Panc1 (cell line): ENCODE measurements at regions not wholly inside any gene's neighbourhood (a gene's known extent, or its start where the extent isn't known, plus 50 kb on each side); places are given as distances from the start of the nearest gene placed in this dataset.

Experiments
- ATAC-seq: fragments of 200-7000 bp; cut with Tn5 transposase; 2 replicates; pipeline ENCODE4 v1.9.1; 2020; ENCODE audit warnings: mild to moderate bottlenecking, moderate library complexity
- BruUV-seq: library from RNA; stranded (reverse); fragments of 400-500 nt; replicated peaks from 2 replicates; lab custom pipeline; 2021; lab: Mats Ljungman, UMichigan
- CTCF ChIA-PET: fragments of 300-600 bp; sonication (Branson Sonifier 250); formaldehyde crosslinking; loops from one replicate; lab custom pipeline; 2022; ENCODE audit warnings: antibody characterized with exemption; lab: Charles Lee
- POLR2A ChIA-PET: fragments of 300-600 bp; sonication (Branson Sonifier 250); formaldehyde crosslinking; loops from one replicate; lab custom pipeline; 2022; ENCODE audit warnings: antibody characterized with exemption; lab: Charles Lee
- DNase-seq: peaks from one replicate; pipeline ENCODE4 v3.0.0-alpha.2; 2010; ENCODE audit warnings: low read depth, low spot score
- H3K27ac ChIP-seq: 2 replicates; pipeline ENCODE4 v1.5.1; 2011; ENCODE audit warnings: mild to moderate bottlenecking, low read length, inconsistent platforms
- H3K27me3 ChIP-seq: fragments of 200-500 bp; sonication (Bioruptor generic); 2 replicates; pipeline ENCODE4 v1.6.0; 2014; ENCODE audit warnings: low read length, inconsistent platforms; ENCODE audit not compliant: control insufficient read depth, insufficient read depth
- H3K36me3 ChIP-seq: fragments of 200-500 bp; sonication (Bioruptor generic); 2 replicates; pipeline ENCODE4 v1.5.1; 2014; ENCODE audit warnings: inconsistent platforms, mild to moderate bottlenecking, low read length, moderate library complexity; ENCODE audit not compliant: control insufficient read depth, insufficient read depth
- H3K4me1 ChIP-seq: 2 replicates; pipeline ENCODE4 v1.5.1; 2011; ENCODE audit warnings: inconsistent platforms, mild to moderate bottlenecking, low read length, moderate library complexity; ENCODE audit not compliant: control insufficient read depth, insufficient read depth
- H3K4me3 ChIP-seq, 2 experiments: 2 replicates each; pipeline ENCODE4 v1.5.1; 2011 to 2012; ENCODE audit warnings: low read depth in 2 of 2, low read length in 2 of 2, mild to moderate bottlenecking in 2 of 2, inconsistent platforms in 1 of 2, moderate library complexity in 1 of 2
- H3K9me3 ChIP-seq: fragments of 200-500 bp; sonication (Bioruptor generic); 2 replicates; pipeline ENCODE4 v1.5.1; 2014; ENCODE audit warnings: low read depth, mild to moderate bottlenecking, inconsistent platforms, low read length, moderate library complexity; ENCODE audit not compliant: control insufficient read depth, insufficient read depth
- CTCF ChIP-seq: fragments of 450-650 bp; IDR thresholded peaks from 2 replicates; pipeline ENCODE4 v1.5.1; 2017; ENCODE audit warnings: mild to moderate bottlenecking
- POLR2AphosphoS5 ChIP-seq: IDR thresholded peaks from 2 replicates; pipeline ENCODE4 v1.6.1; 2012; ENCODE audit warnings: mild to moderate bottlenecking, low read depth, low read length, moderate library complexity
- SIN3A ChIP-seq: IDR thresholded peaks from 2 replicates; pipeline ENCODE4 v1.6.1; 2012; ENCODE audit warnings: low read depth, mild to moderate bottlenecking, low read length, moderate library complexity, borderline replicate concordance; ENCODE audit not compliant: insufficient read depth
- TCF7L2 ChIP-seq: IDR thresholded peaks from 2 replicates; pipeline ENCODE4 v1.6.1; 2011; ENCODE audit warnings: mild to moderate bottlenecking, low read depth, low read length, inconsistent platforms
- in situ Hi-C: cut with HindIII; loops from 2 replicates; pipeline ENCODE4 v1.10.0; 2016; ENCODE audit warnings: low sequenced_read_pairs, low pct_unique_long_range_greater_than_20kb
- intact Hi-C: fragments of 100-400 bp; cut with micrococcal nuclease; formaldehyde crosslinking; loops from one replicate; pipeline ENCODE4 v1.10.0; 2022; ENCODE audit not compliant: unreplicated experiment
- TF ChIP-seq, protein P1 (sequence below), 2 experiments: IDR thresholded peaks; 2 replicates each; pipeline ENCODE4 v1.6.1; 2011 to 2012; ENCODE audit warnings: low read depth in 2 of 2, control low read depth in 1 of 2, low read length in 1 of 2, mild to moderate bottlenecking in 1 of 2, moderate library complexity in 1 of 2; ENCODE audit not compliant: insufficient read depth in 1 of 2

- in situ Hi-C loops: no loop called here
- TF ChIP-seq, protein P1, sequence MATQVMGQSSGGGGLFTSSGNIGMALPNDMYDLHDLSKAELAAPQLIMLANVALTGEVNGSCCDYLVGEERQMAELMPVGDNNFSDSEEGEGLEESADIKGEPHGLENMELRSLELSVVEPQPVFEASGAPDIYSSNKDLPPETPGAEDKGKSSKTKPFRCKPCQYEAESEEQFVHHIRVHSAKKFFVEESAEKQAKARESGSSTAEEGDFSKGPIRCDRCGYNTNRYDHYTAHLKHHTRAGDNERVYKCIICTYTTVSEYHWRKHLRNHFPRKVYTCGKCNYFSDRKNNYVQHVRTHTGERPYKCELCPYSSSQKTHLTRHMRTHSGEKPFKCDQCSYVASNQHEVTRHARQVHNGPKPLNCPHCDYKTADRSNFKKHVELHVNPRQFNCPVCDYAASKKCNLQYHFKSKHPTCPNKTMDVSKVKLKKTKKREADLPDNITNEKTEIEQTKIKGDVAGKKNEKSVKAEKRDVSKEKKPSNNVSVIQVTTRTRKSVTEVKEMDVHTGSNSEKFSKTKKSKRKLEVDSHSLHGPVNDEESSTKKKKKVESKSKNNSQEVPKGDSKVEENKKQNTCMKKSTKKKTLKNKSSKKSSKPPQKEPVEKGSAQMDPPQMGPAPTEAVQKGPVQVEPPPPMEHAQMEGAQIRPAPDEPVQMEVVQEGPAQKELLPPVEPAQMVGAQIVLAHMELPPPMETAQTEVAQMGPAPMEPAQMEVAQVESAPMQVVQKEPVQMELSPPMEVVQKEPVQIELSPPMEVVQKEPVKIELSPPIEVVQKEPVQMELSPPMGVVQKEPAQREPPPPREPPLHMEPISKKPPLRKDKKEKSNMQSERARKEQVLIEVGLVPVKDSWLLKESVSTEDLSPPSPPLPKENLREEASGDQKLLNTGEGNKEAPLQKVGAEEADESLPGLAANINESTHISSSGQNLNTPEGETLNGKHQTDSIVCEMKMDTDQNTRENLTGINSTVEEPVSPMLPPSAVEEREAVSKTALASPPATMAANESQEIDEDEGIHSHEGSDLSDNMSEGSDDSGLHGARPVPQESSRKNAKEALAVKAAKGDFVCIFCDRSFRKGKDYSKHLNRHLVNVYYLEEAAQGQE (IDR thresholded peaks at IDR 0.05; ENCODE audit: insufficient read depth in 1 of 2, low read depth in 2 of 2, low read length in 1 of 2): no peak
- TF ChIP-seq POLR2AphosphoS5 (no peak), TCF7L2 (no peak)
- ATAC-seq (no peak), DNase-seq (no peak)
- no TSS peak for BruUV-seq
- Histone ChIP-seq H3K27me3 (peaks cover 7% of the 10 kb centered on the region; the same call in 1 of the 2 replicates), H3K36me3 (no peaks in the 10 kb centered on the region), H3K27ac (no peak overlapping the region), H3K4me3 (no peak overlapping the region), H3K4me1 (no peaks in the 10 kb centered on the region), H3K9me3 (no peaks in the 10 kb centered on the region)
- intact Hi-C loops: loop anchor here (10.0 kb wide), 1 partner anchor 664 kb away; no protein-coding TSS in a partner anchor
- ChIA-PET CTCF (interaction anchor here (1.4 kb wide), 1 partner anchor 413 kb away, joined by 4 read pairs; no protein-coding TSS in a partner anchor), POLR2A (no interaction called here)
These were observed 415.9 kb downstream of the FUT8 start for GRCh38 chr14:65828396-65828795.

GRCh38 chr14:65832431-65833266 lies 420.1 kb downstream of the FUT8 start:
- Histone ChIP-seq H3K27ac (no peak overlapping the region), H3K36me3 (no peaks in the 10 kb centered on the region), H3K9me3 (no peaks in the 10 kb centered on the region), H3K4me1 (no peaks in the 10 kb centered on the region), H3K4me3 (no peak overlapping the region), H3K27me3 (peaks cover 2% of the 10 kb centered on the region; the same call in 1 of the 2 replicates)
- intact Hi-C loops: no loop called here
- ChIA-PET POLR2A (no interaction called here), CTCF (no interaction called here)
- ATAC-seq: no peak
- in situ Hi-C loops: no loop called here
- TF ChIP-seq CTCF (peak; percentile 48), POLR2AphosphoS5 (no peak), SIN3A (no peak), TCF7L2 (no peak)
- TF ChIP-seq, protein P1 (IDR thresholded peaks at IDR 0.05; ENCODE audit: insufficient read depth in 1 of 2, low read depth in 2 of 2, low read length in 1 of 2): no peak
- no peak for DNase-seq
- no TSS peak for BruUV-seq
